ENCODE measurements at regions not wholly inside any gene's neighbourhood (a gene's known extent, or its start where the extent isn't known, plus 50 kb on each side); places are given as distances from the start of the nearest gene placed in this dataset.

- H3K9me3 ChIP-seq (ENCODE audit: control insufficient read depth, low read depth, low read length), result no peaks in the 10 kb centered on the region
- H3K14ac ChIP-seq (ENCODE audit: insufficient read depth, low read length), result no peak overlapping the region
- WGBS (ENCODE audit: extremely low coverage, insufficient read length, low lambda C conversion rate), result no CpG with 5 or more reads among the region's 4 CpGs
- H3K79me2 ChIP-seq (ENCODE audit: insufficient read depth, low read length), result no peaks in the 10 kb centered on the region
- no peak overlapping the region for H2BK12ac ChIP-seq (ENCODE audit: insufficient read length, low read depth, low read length)
- no peak overlapping the region for H3K56ac ChIP-seq (ENCODE audit: insufficient read length, low read depth, low read length)
- no peaks in the 10 kb centered on the region for H3K79me1 ChIP-seq (ENCODE audit: insufficient read depth, low read depth, low read length, poor library complexity, severe bottlenecking)
- no peak for DNase-seq
- no peak overlapping the region for H4K91ac ChIP-seq (ENCODE audit: insufficient read length, low read depth, low read length)
- H2AFZ ChIP-seq (ENCODE audit: low read length), result no peak overlapping the region
- no peak overlapping the region for H2BK20ac ChIP-seq (ENCODE audit: low read depth, low read length, poor library complexity, severe bottlenecking)
- H3K23me2 ChIP-seq (ENCODE audit: insufficient read length, low read depth, low read length, poor library complexity, severe bottlenecking), result no peaks in the 10 kb centered on the region
- H3K9me3 Mint-ChIP-seq, result peaks cover 0 to 4% of the 10 kb centered on the region in 2 experiments; a peak in 1 of 5 replicates
- H3K18ac ChIP-seq (ENCODE audit: insufficient read length, low read depth, low read length), result no peak overlapping the region
- no peak overlapping the region for H3K4me3 Mint-ChIP-seq
- no peak overlapping the region for H2BK5ac ChIP-seq (ENCODE audit: insufficient read length, low read length)
- no peak overlapping the region for H4K5ac ChIP-seq (ENCODE audit: insufficient read length, low read depth, low read length)
- H4K20me1 ChIP-seq (ENCODE audit: control insufficient read depth, insufficient read depth, insufficient read length), result no peaks in the 10 kb centered on the region
- H4K8ac ChIP-seq (replicated peaks; ENCODE audit: insufficient read length, low read depth, low read length), result no peak overlapping the region
- TF ChIP-seq CTCF (conservative IDR thresholded peaks at IDR 0.05), result no peak
- H2AK5ac ChIP-seq (ENCODE audit: insufficient read length, low read length), result no peak overlapping the region
- H2BK15ac ChIP-seq (ENCODE audit: low read depth, low read length), result no peak overlapping the region
- no peak overlapping the region for H3T11ph ChIP-seq (ENCODE audit: low read length)
- H3K9ac ChIP-seq (ENCODE audit: extremely low read depth, insufficient read length, low read length), result no peak overlapping the region
- H3K27me3 Mint-ChIP-seq (ENCODE audit: low read depth), result no peaks in the 10 kb centered on the region; the same call in 1 of the 2 replicates
- no peak overlapping the region for H3K27ac Mint-ChIP-seq
- H3K4me1 ChIP-seq (ENCODE audit: insufficient read depth, low read length), result peaks cover 2% of the 10 kb centered on the region; the same call in 1 of the 2 replicates
- no peak overlapping the region for H3K4me2 ChIP-seq (ENCODE audit: insufficient read depth, insufficient read length, low read length)
- no peak overlapping the region for H3K27ac ChIP-seq (ENCODE audit: insufficient read length, low read depth, low read length)
- H3K36me3 Mint-ChIP-seq (ENCODE audit: insufficient read depth in 1 of 3, low read depth in 3 of 3), result peaks cover 0 to 2% (median 0%) of the 10 kb centered on the region in 3 experiments; a peak in 1 of 7 replicates
- H3K23ac ChIP-seq (ENCODE audit: insufficient read length, low read depth, low read length), result no peak overlapping the region
- H3K4ac ChIP-seq (ENCODE audit: low read depth, low read length), result no peak overlapping the region
- no peak overlapping the region for H2BK120ac ChIP-seq (ENCODE audit: low read depth, low read length, poor library complexity, severe bottlenecking)
- H3K4me1 Mint-ChIP-seq, result peaks cover 8 to 11% of the 10 kb centered on the region in 2 experiments
- no peaks in the 10 kb centered on the region for H3K27me3 ChIP-seq (ENCODE audit: insufficient read depth, low read length)
Observed at GRCh38 chr2:107259408-107260195, 373.6 kb upstream of the ST6GAL2 start.

All from H9 (cell line).